ENCODE measurements at regions not wholly inside any gene's neighbourhood (a gene's known extent, or its start where the extent isn't known, plus 50 kb on each side); places are given as distances from the start of the nearest gene placed in this dataset.

- WGBS (ENCODE audit: insufficient coverage): 88% methylated on average over 3 of the region's 5 CpGs
- DNase-seq (ENCODE audit: low read depth in 4 of 6, low spot score in 6 of 6): no peak
- no peak overlapping the region for H3K27ac ChIP-seq (ENCODE audit: low read depth, low read length)
These were observed 100.8 kb downstream of the TNFAIP3 start for GRCh38 chr6:137967689-137968454.

GRCh38 chr6:137968455-137968804, 101.4 kb downstream of the TNFAIP3 start:
- Histone ChIP-seq H3K4me1 (ENCODE audit: control insufficient read depth, insufficient read depth, low read length) (no peaks in the 10 kb centered on the region), H3K27me3 (ENCODE audit: control insufficient read depth, insufficient read depth, low read length) (no peaks in the 10 kb centered on the region), H3K9me3 (ENCODE audit: control insufficient read depth, insufficient read depth, low read length) (no peaks in the 10 kb centered on the region), H3K4me3 (ENCODE audit: low read depth, low read length) (no peak overlapping the region), H3K36me3 (ENCODE audit: control insufficient read depth, insufficient read depth, low read length) (no peaks in the 10 kb centered on the region), H3K27ac (ENCODE audit: low read depth, low read length) (no peak overlapping the region)
- no peak for DNase-seq (ENCODE audit: low read depth in 4 of 6, low spot score in 6 of 6)
- WGBS (ENCODE audit: insufficient coverage): no CpG with 5 or more reads among the region's 5 CpGs

More at GRCh38 chr6:137967689-137968454, 100.8 kb downstream of the TNFAIP3 start:
- no peaks in the 10 kb centered on the region for H3K27me3 ChIP-seq (ENCODE audit: control insufficient read depth, insufficient read depth, low read length)
- no peak overlapping the region for H3K4me3 ChIP-seq (ENCODE audit: low read depth, low read length)
- H3K4me1 ChIP-seq (ENCODE audit: control insufficient read depth, insufficient read depth, low read length): no peaks in the 10 kb centered on the region
- H3K9me3 ChIP-seq (ENCODE audit: control insufficient read depth, insufficient read depth, low read length): no peaks in the 10 kb centered on the region
- H3K36me3 ChIP-seq (ENCODE audit: control insufficient read depth, insufficient read depth, low read length): no peaks in the 10 kb centered on the region

GRCh38 chr6:137968901-137969300, 101.8 kb downstream of the TNFAIP3 start:
- WGBS (ENCODE audit: insufficient coverage): no CpG with 5 or more reads among the region's 1 CpG
- Histone ChIP-seq H3K9me3 (ENCODE audit: control insufficient read depth, insufficient read depth, low read length) (no peaks in the 10 kb centered on the region), H3K4me3 (ENCODE audit: low read depth, low read length) (no peak overlapping the region), H3K27ac (ENCODE audit: low read depth, low read length) (no peak overlapping the region), H3K36me3 (ENCODE audit: control insufficient read depth, insufficient read depth, low read length) (no peaks in the 10 kb centered on the region), H3K4me1 (ENCODE audit: control insufficient read depth, insufficient read depth, low read length) (no peaks in the 10 kb centered on the region), H3K27me3 (ENCODE audit: control insufficient read depth, insufficient read depth, low read length) (no peaks in the 10 kb centered on the region)
- no peak for DNase-seq (ENCODE audit: low read depth in 4 of 6, low spot score in 6 of 6)

GRCh38 chr6:137969874-137970273, 102.8 kb downstream of the TNFAIP3 start:
- no peak for DNase-seq (ENCODE audit: low read depth in 4 of 6, low spot score in 6 of 6)
- Histone ChIP-seq H3K27me3 (ENCODE audit: control insufficient read depth, insufficient read depth, low read length) (no peaks in the 10 kb centered on the region), H3K36me3 (ENCODE audit: control insufficient read depth, insufficient read depth, low read length) (no peaks in the 10 kb centered on the region), H3K27ac (ENCODE audit: low read depth, low read length) (no peak overlapping the region), H3K4me1 (ENCODE audit: control insufficient read depth, insufficient read depth, low read length) (no peaks in the 10 kb centered on the region), H3K4me3 (ENCODE audit: low read depth, low read length) (no peak overlapping the region), H3K9me3 (ENCODE audit: control insufficient read depth, insufficient read depth, low read length) (no peaks in the 10 kb centered on the region)

GRCh38 chr6:137970368-137970767, 103.3 kb downstream of the TNFAIP3 start:
- H3K4me3 ChIP-seq (ENCODE audit: low read depth, low read length): no peak overlapping the region
- H3K4me1 ChIP-seq (ENCODE audit: control insufficient read depth, insufficient read depth, low read length): no peaks in the 10 kb centered on the region
- no peaks in the 10 kb centered on the region for H3K9me3 ChIP-seq (ENCODE audit: control insufficient read depth, insufficient read depth, low read length)
- H3K27me3 ChIP-seq (ENCODE audit: control insufficient read depth, insufficient read depth, low read length): no peaks in the 10 kb centered on the region
- no peak for DNase-seq (ENCODE audit: low read depth in 4 of 6, low spot score in 6 of 6)
- no peak overlapping the region for H3K27ac ChIP-seq (ENCODE audit: low read depth, low read length)
- no peaks in the 10 kb centered on the region for H3K36me3 ChIP-seq (ENCODE audit: control insufficient read depth, insufficient read depth, low read length)
- WGBS (ENCODE audit: insufficient coverage): 83% methylated on average over 3 of the region's 4 CpGs

- no peaks in the 10 kb centered on the region for H3K4me1 ChIP-seq (ENCODE audit: control insufficient read depth, insufficient read depth, low read length)
- H3K36me3 ChIP-seq (ENCODE audit: control insufficient read depth, insufficient read depth, low read length): no peaks in the 10 kb centered on the region
- H3K27me3 ChIP-seq (ENCODE audit: control insufficient read depth, insufficient read depth, low read length): no peaks in the 10 kb centered on the region
- no peak overlapping the region for H3K27ac ChIP-seq (ENCODE audit: low read depth, low read length)
- H3K4me3 ChIP-seq (ENCODE audit: low read depth, low read length): no peak overlapping the region
- H3K9me3 ChIP-seq (ENCODE audit: control insufficient read depth, insufficient read depth, low read length): no peaks in the 10 kb centered on the region
- no peak for DNase-seq (ENCODE audit: low read depth in 4 of 6, low spot score in 6 of 6)
- 96% methylated on average over 4 of the region's 4 CpGs for WGBS (ENCODE audit: insufficient coverage)
These were observed 106.1 kb downstream of the TNFAIP3 start for GRCh38 chr6:137973201-137973600.

GRCh38 chr6:137975188-137975940, 108.3 kb downstream of the TNFAIP3 start:
- DNase-seq (ENCODE audit: low read depth in 4 of 6, low spot score in 6 of 6): peak in 4 of 6 donors; percentile 13 to 81 (median 27)
- Histone ChIP-seq H3K27me3 (ENCODE audit: control insufficient read depth, insufficient read depth, low read length) (no peaks in the 10 kb centered on the region), H3K4me1 (ENCODE audit: control insufficient read depth, insufficient read depth, low read length) (no peaks in the 10 kb centered on the region), H3K4me3 (ENCODE audit: low read depth, low read length) (no peak overlapping the region), H3K27ac (ENCODE audit: low read depth, low read length) (no peak overlapping the region), H3K9me3 (ENCODE audit: control insufficient read depth, insufficient read depth, low read length) (no peaks in the 10 kb centered on the region), H3K36me3 (ENCODE audit: control insufficient read depth, insufficient read depth, low read length) (no peaks in the 10 kb centered on the region)
- WGBS (ENCODE audit: insufficient coverage): 37% methylated on average over 2 of the region's 6 CpGs

- no peaks in the 10 kb centered on the region for H3K9me3 ChIP-seq (ENCODE audit: control insufficient read depth, insufficient read depth, low read length)
- no peak for DNase-seq (ENCODE audit: low read depth in 4 of 6, low spot score in 6 of 6)
- H3K36me3 ChIP-seq (ENCODE audit: control insufficient read depth, insufficient read depth, low read length): no peaks in the 10 kb centered on the region
- no peak overlapping the region for H3K4me3 ChIP-seq (ENCODE audit: low read depth, low read length)
- no peaks in the 10 kb centered on the region for H3K27me3 ChIP-seq (ENCODE audit: control insufficient read depth, insufficient read depth, low read length)
- H3K4me1 ChIP-seq (ENCODE audit: control insufficient read depth, insufficient read depth, low read length): no peaks in the 10 kb centered on the region
- no peak overlapping the region for H3K27ac ChIP-seq (ENCODE audit: low read depth, low read length)
These were observed 109.4 kb downstream of the TNFAIP3 start for GRCh38 chr6:137976430-137976829.

- no peaks in the 10 kb centered on the region for H3K9me3 ChIP-seq (ENCODE audit: control insufficient read depth, insufficient read depth, low read length)
- no peaks in the 10 kb centered on the region for H3K4me1 ChIP-seq (ENCODE audit: control insufficient read depth, insufficient read depth, low read length)
- H3K27me3 ChIP-seq (ENCODE audit: control insufficient read depth, insufficient read depth, low read length): no peaks in the 10 kb centered on the region
- WGBS (ENCODE audit: insufficient coverage): 100% methylated on average over 1 of the region's 6 CpGs
- H3K4me3 ChIP-seq (ENCODE audit: low read depth, low read length): no peak overlapping the region
- H3K36me3 ChIP-seq (ENCODE audit: control insufficient read depth, insufficient read depth, low read length): no peaks in the 10 kb centered on the region
- no peak overlapping the region for H3K27ac ChIP-seq (ENCODE audit: low read depth, low read length)
- DNase-seq (ENCODE audit: low read depth in 4 of 6, low spot score in 6 of 6): no peak
These were observed 110.1 kb downstream of the TNFAIP3 start for GRCh38 chr6:137977206-137977605.

GRCh38 chr6:137977814-137978213, 110.8 kb downstream of the TNFAIP3 start:
- Histone ChIP-seq H3K27ac (ENCODE audit: low read depth, low read length) (no peak overlapping the region), H3K9me3 (ENCODE audit: control insufficient read depth, insufficient read depth, low read length) (no peaks in the 10 kb centered on the region), H3K27me3 (ENCODE audit: control insufficient read depth, insufficient read depth, low read length) (no peaks in the 10 kb centered on the region), H3K4me1 (ENCODE audit: control insufficient read depth, insufficient read depth, low read length) (no peaks in the 10 kb centered on the region), H3K36me3 (ENCODE audit: control insufficient read depth, insufficient read depth, low read length) (no peaks in the 10 kb centered on the region), H3K4me3 (ENCODE audit: low read depth, low read length) (no peak overlapping the region)
- WGBS (ENCODE audit: insufficient coverage): no CpG with 5 or more reads among the region's 3 CpGs
- no peak for DNase-seq (ENCODE audit: low read depth in 4 of 6, low spot score in 6 of 6)

All from spinal cord (tissue), 9 donors.